ENCODE measurements at regions not wholly inside any gene's neighbourhood (a gene's known extent, or its start where the extent isn't known, plus 50 kb on each side); places are given as distances from the start of the nearest gene placed in this dataset.

- TF ChIP-seq CTCF (IDR thresholded peaks at IDR 0.05) = no peak
- no peak for TF ChIP-seq EZH2 (IDR thresholded peaks at IDR 0.05; ENCODE audit: borderline replicate concordance, insufficient read depth, low read depth, low read length, poor library complexity, severe bottlenecking)
These were observed 90.2 kb upstream of the C1orf21 start for GRCh38 chr1:184296466-184297243.
